ENCODE measurements at regions not wholly inside any gene's neighbourhood (a gene's known extent, or its start where the extent isn't known, plus 50 kb on each side); places are given as distances from the start of the nearest gene placed in this dataset.

GRCh38 chr14:22381766-22382165 is 207.3 kb downstream of the DAD1 start:
- intact Hi-C loops (cut with micrococcal nuclease): loop anchor here (10.0 kb wide), 1 partner anchor 603 kb away; the partner anchor contains the start of gene AJUBA
- ChIA-PET CTCF (no interaction called here), RAD21 (ENCODE audit: low non-redundant PET in 1 of 2, low total read pairs in 2 of 2, uncharacterized antibody in 2 of 2, unreplicated experiment in 2 of 2) (no interaction called here), POLR2A (no interaction called here)
- H4K20me1 ChIP-seq (ENCODE audit: insufficient read depth): no peaks in the 10 kb centered on the region
- no TSS peak for BruUV-seq (replicated peaks)
- H3K27me3 ChIP-seq (ENCODE audit: insufficient read depth, low read length): peaks cover 91% of the 10 kb centered on the region
- no peak overlapping the region for H3K4me2 ChIP-seq (ENCODE audit: low read length)
- H3K9me3 ChIP-seq (ENCODE audit: control insufficient read depth in 1 of 2, insufficient read depth in 1 of 2, low read depth in 1 of 2, low read length in 2 of 2): no peaks in the 10 kb centered on the region
- no peaks in the 10 kb centered on the region for H3K79me2 ChIP-seq (ENCODE audit: insufficient read depth, low read length)
- no peak overlapping the region for H3K9ac ChIP-seq (ENCODE audit: low read length)
- DNase-seq (ENCODE audit: low read depth, low spot score) (no peak), ATAC-seq (no peak)
- no peaks in the 10 kb centered on the region for H3K36me3 ChIP-seq (ENCODE audit: control insufficient read depth in 1 of 2, insufficient read depth in 2 of 2, low read length in 2 of 2)
- no peaks in the 10 kb centered on the region for H3K9me2 ChIP-seq (ENCODE audit: insufficient read depth)
- H3K27ac ChIP-seq (ENCODE audit: low read depth, low read length): no peak overlapping the region
- H3K4me1 ChIP-seq (ENCODE audit: control insufficient read depth in 1 of 2, insufficient read depth in 2 of 2, low read length in 2 of 2): no peaks in the 10 kb centered on the region
- H2AFZ ChIP-seq (ENCODE audit: low read depth, low read length, poor library complexity, severe bottlenecking): no peak overlapping the region
- TF ChIP-seq SRF (IDR thresholded peaks at IDR 0.05; ENCODE audit: low read depth) (no peak), EZH2phosphoT487 (IDR thresholded peaks at IDR 0.05; ENCODE audit: borderline replicate concordance) (no peak), CBX3 (IDR thresholded peaks at IDR 0.05; ENCODE audit: low read depth) (no peak), POLR2A (IDR thresholded peaks at IDR 0.05; ENCODE audit: borderline replicate concordance, extremely low read depth, insufficient read depth, insufficient read length) (no peak), SP1 (IDR thresholded peaks at IDR 0.05; ENCODE audit: low read depth) (no peak), RAD21 (IDR thresholded peaks at IDR 0.05; ENCODE audit: low read depth) (no peak), SIN3A (IDR thresholded peaks at IDR 0.05; ENCODE audit: low read depth) (no peak), ZFX (IDR thresholded peaks at IDR 0.05) (no peak), ZNF274 (IDR thresholded peaks at IDR 0.05; ENCODE audit: low read depth, low read length) (no peak), CEBPB (IDR thresholded peaks at IDR 0.05; ENCODE audit: low read depth) (no peak), REST (IDR thresholded peaks at IDR 0.05; ENCODE audit: low read depth) (no peak), EGR1 (IDR thresholded peaks at IDR 0.05; ENCODE audit: low read depth) (no peak), FOSL1 (IDR thresholded peaks at IDR 0.05; ENCODE audit: low read depth) (no peak)
- TF ChIP-seq, protein P1, sequence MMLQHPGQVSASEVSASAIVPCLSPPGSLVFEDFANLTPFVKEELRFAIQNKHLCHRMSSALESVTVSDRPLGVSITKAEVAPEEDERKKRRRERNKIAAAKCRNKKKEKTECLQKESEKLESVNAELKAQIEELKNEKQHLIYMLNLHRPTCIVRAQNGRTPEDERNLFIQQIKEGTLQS (IDR thresholded peaks at IDR 0.05): no peak
- TF ChIP-seq, protein P2, sequence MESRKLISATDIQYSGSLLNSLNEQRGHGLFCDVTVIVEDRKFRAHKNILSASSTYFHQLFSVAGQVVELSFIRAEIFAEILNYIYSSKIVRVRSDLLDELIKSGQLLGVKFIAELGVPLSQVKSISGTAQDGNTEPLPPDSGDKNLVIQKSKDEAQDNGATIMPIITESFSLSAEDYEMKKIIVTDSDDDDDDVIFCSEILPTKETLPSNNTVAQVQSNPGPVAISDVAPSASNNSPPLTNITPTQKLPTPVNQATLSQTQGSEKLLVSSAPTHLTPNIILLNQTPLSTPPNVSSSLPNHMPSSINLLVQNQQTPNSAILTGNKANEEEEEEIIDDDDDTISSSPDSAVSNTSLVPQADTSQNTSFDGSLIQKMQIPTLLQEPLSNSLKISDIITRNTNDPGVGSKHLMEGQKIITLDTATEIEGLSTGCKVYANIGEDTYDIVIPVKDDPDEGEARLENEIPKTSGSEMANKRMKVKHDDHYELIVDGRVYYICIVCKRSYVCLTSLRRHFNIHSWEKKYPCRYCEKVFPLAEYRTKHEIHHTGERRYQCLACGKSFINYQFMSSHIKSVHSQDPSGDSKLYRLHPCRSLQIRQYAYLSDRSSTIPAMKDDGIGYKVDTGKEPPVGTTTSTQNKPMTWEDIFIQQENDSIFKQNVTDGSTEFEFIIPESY (IDR thresholded peaks at IDR 0.05; ENCODE audit: extremely low read depth, insufficient replicate concordance, low read length): no peak
- H3K4me3 ChIP-seq (replicated peaks in 1 of 2; ENCODE audit: low read depth in 1 of 2, low read length in 2 of 2): no peak overlapping the region
